A549 (cell line): ENCODE measurements at regions not wholly inside any gene's neighbourhood (a gene's known extent, or its start where the extent isn't known, plus 50 kb on each side); places are given as distances from the start of the nearest gene placed in this dataset.

Experiments
- RAD21 ChIP-seq, 2 experiments: fragments of >200 bp in 1 of 2; sonication (Bioruptor Twin) in 1 of 2; formaldehyde crosslinking in 1 of 2; IDR thresholded peaks in 1 of 2; conservative IDR thresholded peaks in 1 of 2; 2 replicates in 1 of 2; 3 replicates in 1 of 2; pipeline ENCODE4 v1.6.1; 2012 to 2018; ENCODE audit warnings: inconsistent platforms in 1 of 2
- TF ChIP-seq, protein P1 (sequence below): fragments of >200 bp; sonication (Bioruptor Twin); formaldehyde crosslinking; IDR thresholded peaks from 3 replicates; pipeline ENCODE4 v1.5.1; 2016

DNA sequence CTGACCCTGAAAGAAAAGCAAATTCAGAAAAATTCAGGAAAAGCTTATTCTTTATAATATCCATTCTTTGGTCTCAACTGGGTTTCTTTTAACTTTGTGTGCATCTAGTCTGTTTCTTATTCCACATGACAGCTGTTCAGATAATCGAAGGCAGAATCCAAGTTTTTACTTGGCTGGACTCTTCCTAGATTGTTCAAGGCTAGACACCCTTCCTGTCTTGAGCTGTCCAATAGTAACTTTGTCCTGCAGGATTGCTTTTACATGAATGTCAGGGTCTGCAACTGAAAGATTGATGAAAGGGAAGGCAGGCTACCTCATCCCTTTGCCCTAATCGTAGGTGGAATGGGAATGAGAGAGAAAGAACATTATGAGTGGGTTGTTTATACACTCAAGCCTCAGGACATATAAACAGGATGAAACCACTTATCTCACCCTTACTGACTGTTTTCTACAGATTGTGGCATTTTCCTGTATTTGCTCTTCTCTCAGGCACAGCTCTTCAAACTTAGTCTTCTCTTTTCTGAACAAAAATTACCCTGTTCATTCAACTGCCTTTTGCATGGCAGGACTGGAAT, 76.9 kb downstream of the LEPR start:
- TF ChIP-seq, protein P1, sequence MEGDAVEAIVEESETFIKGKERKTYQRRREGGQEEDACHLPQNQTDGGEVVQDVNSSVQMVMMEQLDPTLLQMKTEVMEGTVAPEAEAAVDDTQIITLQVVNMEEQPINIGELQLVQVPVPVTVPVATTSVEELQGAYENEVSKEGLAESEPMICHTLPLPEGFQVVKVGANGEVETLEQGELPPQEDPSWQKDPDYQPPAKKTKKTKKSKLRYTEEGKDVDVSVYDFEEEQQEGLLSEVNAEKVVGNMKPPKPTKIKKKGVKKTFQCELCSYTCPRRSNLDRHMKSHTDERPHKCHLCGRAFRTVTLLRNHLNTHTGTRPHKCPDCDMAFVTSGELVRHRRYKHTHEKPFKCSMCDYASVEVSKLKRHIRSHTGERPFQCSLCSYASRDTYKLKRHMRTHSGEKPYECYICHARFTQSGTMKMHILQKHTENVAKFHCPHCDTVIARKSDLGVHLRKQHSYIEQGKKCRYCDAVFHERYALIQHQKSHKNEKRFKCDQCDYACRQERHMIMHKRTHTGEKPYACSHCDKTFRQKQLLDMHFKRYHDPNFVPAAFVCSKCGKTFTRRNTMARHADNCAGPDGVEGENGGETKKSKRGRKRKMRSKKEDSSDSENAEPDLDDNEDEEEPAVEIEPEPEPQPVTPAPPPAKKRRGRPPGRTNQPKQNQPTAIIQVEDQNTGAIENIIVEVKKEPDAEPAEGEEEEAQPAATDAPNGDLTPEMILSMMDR, result no peak
- TF ChIP-seq RAD21 (conservative IDR thresholded peaks at IDR 0.05 in 1 of 2, IDR thresholded peaks at IDR 0.05 in 1 of 2), result no peak
